Calu3 (cell line): ENCODE measurements at regions not wholly inside any gene's neighbourhood (a gene's known extent, or its start where the extent isn't known, plus 50 kb on each side); places are given as distances from the start of the nearest gene placed in this dataset.

Experiments used
- BruUV-seq: library from RNA; stranded (reverse); fragments of 400-500 nt; replicated peaks from 2 replicates; lab custom pipeline; 2021; lab: Mats Ljungman, UMichigan
- CTCF ChIA-PET: fragments of 300-600 bp; sonication (Branson Sonifier 250); formaldehyde crosslinking; loops from one replicate; lab custom pipeline; 2022; ENCODE audit warnings: antibody characterized with exemption; lab: Charles Lee
- DNase-seq: peaks from one replicate; pipeline ENCODE4 v3.0.0; 2022
- H3K27ac Mint-ChIP-seq: one replicate; pipeline ENCODE4 v1.8.0; 2022; ENCODE audit warnings: mixed read lengths; ENCODE audit not compliant: unreplicated experiment
- H3K27me3 Mint-ChIP-seq: one replicate; pipeline ENCODE4 v1.8.0; 2022; ENCODE audit warnings: mixed read lengths; ENCODE audit not compliant: unreplicated experiment
- H3K36me3 Mint-ChIP-seq: one replicate; pipeline ENCODE4 v1.8.0; 2022; ENCODE audit warnings: mild to moderate bottlenecking, moderate library complexity, mixed read lengths; ENCODE audit not compliant: insufficient read depth, unreplicated experiment
- H3K4me1 Mint-ChIP-seq: one replicate; pipeline ENCODE4 v1.8.0; 2022; ENCODE audit warnings: mild to moderate bottlenecking, low read depth, mixed read lengths; ENCODE audit not compliant: unreplicated experiment
- H3K4me3 Mint-ChIP-seq: one replicate; pipeline ENCODE4 v1.8.0; 2022; ENCODE audit warnings: mild to moderate bottlenecking, low read depth, moderate library complexity, mixed read lengths; ENCODE audit not compliant: unreplicated experiment
- H3K9me3 Mint-ChIP-seq: one replicate; pipeline ENCODE4 v1.8.0; 2022; ENCODE audit warnings: low read depth, mixed read lengths; ENCODE audit not compliant: unreplicated experiment
- CTCF ChIP-seq: fragments of 200-600 bp; IDR thresholded peaks from one replicate; pipeline ENCODE4 v1.8.0; 2022; ENCODE audit warnings: antibody characterized with exemption; ENCODE audit not compliant: unreplicated experiment
- intact Hi-C: fragments of 100-400 bp; cut with micrococcal nuclease; formaldehyde crosslinking; loops from one replicate; pipeline ENCODE4 v1.10.0; 2022; ENCODE audit not compliant: unreplicated experiment

DNA sequence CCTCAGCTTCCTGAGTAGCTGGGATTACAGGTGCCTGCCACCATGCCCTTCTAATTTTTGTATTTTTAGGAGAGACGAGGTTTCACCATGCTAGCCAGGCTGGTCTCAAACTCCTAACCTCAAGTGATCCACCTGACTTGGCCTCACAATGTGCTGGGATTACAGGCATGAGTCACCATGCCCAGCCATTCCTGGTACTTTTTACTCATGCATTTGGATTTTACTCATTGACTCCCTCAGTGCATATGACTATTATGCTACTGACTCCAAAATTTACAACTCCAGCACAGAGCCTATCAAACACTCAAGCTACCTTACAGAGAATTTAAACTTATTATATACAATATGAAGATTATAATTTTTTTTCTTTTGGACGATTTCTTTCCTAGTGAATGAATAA, 199.9 kb downstream of the CXXC4 start:
- intact Hi-C loops, result no loop called here
- H3K36me3 Mint-ChIP-seq, result no peaks in the 10 kb centered on the region
- H3K27ac Mint-ChIP-seq, result no peak overlapping the region
- H3K27me3 Mint-ChIP-seq, result no peaks in the 10 kb centered on the region
- no peaks in the 10 kb centered on the region for H3K4me1 Mint-ChIP-seq
- BruUV-seq, result no TSS peak
- peaks cover 4% of the 10 kb centered on the region for H3K9me3 Mint-ChIP-seq
- TF ChIP-seq CTCF, result no peak
- CTCF ChIA-PET, result no interaction called here
- no peak overlapping the region for H3K4me3 Mint-ChIP-seq
- no peak for DNase-seq

DNA sequence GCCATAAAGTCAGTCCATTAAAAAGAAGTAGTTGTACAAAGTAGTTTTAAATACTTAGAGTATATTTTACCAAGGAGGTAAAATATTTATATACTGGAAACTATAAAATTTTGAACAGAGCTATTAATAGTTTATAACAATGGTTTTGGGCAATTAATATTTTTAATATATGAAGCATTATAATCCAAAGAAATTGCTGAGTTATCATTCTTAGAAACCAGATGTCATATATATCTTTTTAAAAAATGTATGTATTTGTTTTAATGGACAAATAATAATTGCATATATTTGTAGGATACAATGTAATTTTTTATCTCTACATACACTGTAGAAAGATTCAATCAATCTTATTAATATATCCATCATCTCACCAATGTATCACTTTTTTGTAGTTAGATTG, 207.8 kb downstream of the CXXC4 start:
- Mint-ChIP-seq H3K4me3 (no peak overlapping the region), H3K9me3 (peaks cover 4% of the 10 kb centered on the region), H3K36me3 (no peaks in the 10 kb centered on the region), H3K27me3 (no peaks in the 10 kb centered on the region), H3K4me1 (no peaks in the 10 kb centered on the region), H3K27ac (no peak overlapping the region)
- DNase-seq, result no peak
- TF ChIP-seq CTCF, result no peak
- intact Hi-C loops, result no loop called here
- CTCF ChIA-PET, result no interaction called here
- BruUV-seq, result no TSS peak

- TF ChIP-seq CTCF, result no peak
- no peaks in the 10 kb centered on the region for H3K9me3 Mint-ChIP-seq
- no peaks in the 10 kb centered on the region for H3K36me3 Mint-ChIP-seq
- intact Hi-C loops, result no loop called here
- no peak for DNase-seq
- no peaks in the 10 kb centered on the region for H3K4me1 Mint-ChIP-seq
- BruUV-seq, result no TSS peak
- H3K27me3 Mint-ChIP-seq, result no peaks in the 10 kb centered on the region
- H3K27ac Mint-ChIP-seq, result no peak overlapping the region
- CTCF ChIA-PET, result no interaction called here
- no peak overlapping the region for H3K4me3 Mint-ChIP-seq
Measured at GRCh38 chr4:104283303-104283702, 211.4 kb downstream of the CXXC4 start.

DNA sequence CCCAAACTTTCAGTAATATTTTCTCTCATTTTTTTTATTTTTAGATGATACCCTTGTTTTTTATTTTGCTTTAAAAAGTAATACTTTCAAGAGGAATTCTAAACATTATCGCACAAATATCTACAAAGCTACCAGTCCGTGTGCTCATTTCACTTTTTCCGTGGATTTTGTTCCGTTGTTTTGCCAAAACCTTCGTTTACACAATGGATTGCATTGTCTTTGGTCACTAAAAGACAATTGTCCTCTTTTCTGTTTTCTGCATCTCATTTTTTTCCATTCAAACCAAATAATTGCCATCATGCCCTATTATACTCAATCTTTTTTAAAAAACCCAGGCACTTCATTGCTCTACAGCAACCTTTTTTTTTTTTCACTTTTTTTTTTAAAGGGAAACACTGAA, 214.9 kb downstream of the CXXC4 start:
- Mint-ChIP-seq H3K9me3 (peaks cover 2% of the 10 kb centered on the region), H3K4me3 (no peak overlapping the region), H3K27me3 (no peaks in the 10 kb centered on the region), H3K4me1 (no peaks in the 10 kb centered on the region), H3K36me3 (no peaks in the 10 kb centered on the region), H3K27ac (no peak overlapping the region)
- no peak for DNase-seq
- no TSS peak for BruUV-seq
- CTCF ChIA-PET, result no interaction called here
- intact Hi-C loops, result no loop called here
- TF ChIP-seq CTCF, result no peak
